Left ventricle myocardium inferior (tissue), 1 donor: ENCODE measurements at regions not wholly inside any gene's neighbourhood (a gene's known extent, or its start where the extent isn't known, plus 50 kb on each side); places are given as distances from the start of the nearest gene placed in this dataset.

ENCODE experiments used
- DNase-seq: peaks from one replicate; pipeline ENCODE4 v3.0.0-alpha.2; 2020
- H3K27ac ChIP-seq: fragments of 200-600 bp; replicated peaks from 2 replicates; pipeline ENCODE4 v1.8.0; 2021
- H3K27me3 ChIP-seq: fragments of 200-600 bp; 2 replicates; pipeline ENCODE4 v1.8.0; 2021; ENCODE audit warnings: low read depth
- H3K36me3 ChIP-seq: fragments of 200-600 bp; 2 replicates; pipeline ENCODE4 v1.8.0; 2021
- H3K4me1 ChIP-seq: fragments of 200-600 bp; 2 replicates; pipeline ENCODE4 v1.8.0; 2021
- H3K4me3 ChIP-seq: fragments of 200-600 bp; 2 replicates; pipeline ENCODE4 v1.8.0; 2021; ENCODE audit warnings: mild to moderate bottlenecking, moderate library complexity
- H3K9me3 ChIP-seq: fragments of 200-600 bp; replicated peaks from 2 replicates; pipeline ENCODE4 v1.8.0; 2021
- intact Hi-C: fragments of 100-400 bp; cut with micrococcal nuclease; formaldehyde crosslinking; loops from one replicate; pipeline ENCODE4 v1.11.0; 2022
- TF ChIP-seq, protein P1 (sequence below): fragments of 200-600 bp; IDR thresholded peaks from 2 replicates; pipeline ENCODE4 v1.8.0; 2021; ENCODE audit warnings: antibody characterized with exemption, mild to moderate bottlenecking, borderline replicate concordance
- donor health status: DM: no; HTN: yes; CAD: no; lungs with severe emphysema.

DNA sequence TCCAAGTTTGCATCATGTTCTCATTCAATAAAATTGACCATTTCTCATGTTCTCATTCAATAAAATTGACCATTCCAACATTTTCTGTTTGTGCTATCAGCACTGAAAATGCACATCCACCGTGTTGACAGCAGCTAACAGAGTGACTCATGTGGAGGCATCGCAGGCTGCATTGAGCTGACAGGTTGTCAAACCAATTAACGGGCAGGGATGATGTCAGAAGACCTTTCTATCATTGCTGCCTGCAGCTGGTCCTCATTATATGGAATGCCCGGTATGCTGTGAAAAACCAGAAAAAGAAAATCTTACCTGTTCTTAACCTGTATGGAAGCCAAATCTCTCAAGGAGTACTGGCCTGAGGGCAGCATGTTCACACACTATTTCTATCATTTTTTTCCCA is 202.0 kb downstream of the SMIM20 start:
- H3K4me3 ChIP-seq: no peak overlapping the region
- intact Hi-C loops: no loop called here
- H3K4me1 ChIP-seq: no peaks in the 10 kb centered on the region
- TF ChIP-seq, protein P1, sequence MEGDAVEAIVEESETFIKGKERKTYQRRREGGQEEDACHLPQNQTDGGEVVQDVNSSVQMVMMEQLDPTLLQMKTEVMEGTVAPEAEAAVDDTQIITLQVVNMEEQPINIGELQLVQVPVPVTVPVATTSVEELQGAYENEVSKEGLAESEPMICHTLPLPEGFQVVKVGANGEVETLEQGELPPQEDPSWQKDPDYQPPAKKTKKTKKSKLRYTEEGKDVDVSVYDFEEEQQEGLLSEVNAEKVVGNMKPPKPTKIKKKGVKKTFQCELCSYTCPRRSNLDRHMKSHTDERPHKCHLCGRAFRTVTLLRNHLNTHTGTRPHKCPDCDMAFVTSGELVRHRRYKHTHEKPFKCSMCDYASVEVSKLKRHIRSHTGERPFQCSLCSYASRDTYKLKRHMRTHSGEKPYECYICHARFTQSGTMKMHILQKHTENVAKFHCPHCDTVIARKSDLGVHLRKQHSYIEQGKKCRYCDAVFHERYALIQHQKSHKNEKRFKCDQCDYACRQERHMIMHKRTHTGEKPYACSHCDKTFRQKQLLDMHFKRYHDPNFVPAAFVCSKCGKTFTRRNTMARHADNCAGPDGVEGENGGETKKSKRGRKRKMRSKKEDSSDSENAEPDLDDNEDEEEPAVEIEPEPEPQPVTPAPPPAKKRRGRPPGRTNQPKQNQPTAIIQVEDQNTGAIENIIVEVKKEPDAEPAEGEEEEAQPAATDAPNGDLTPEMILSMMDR: no peak
- H3K9me3 ChIP-seq: peaks cover 26% of the 10 kb centered on the region
- no peak overlapping the region for H3K27ac ChIP-seq
- no peak for DNase-seq
- peaks cover 25% of the 10 kb centered on the region for H3K27me3 ChIP-seq
- H3K36me3 ChIP-seq: no peaks in the 10 kb centered on the region

GRCh38 chr4:26120098-26120825 is 200.6 kb upstream of the RBPJ start:
- intact Hi-C loops: no loop called here
- TF ChIP-seq, protein P1: no peak
- peaks cover 14% of the 10 kb centered on the region for H3K27me3 ChIP-seq
- no peak for DNase-seq
- H3K4me1 ChIP-seq: no peaks in the 10 kb centered on the region
- no peaks in the 10 kb centered on the region for H3K36me3 ChIP-seq
- no peak overlapping the region for H3K27ac ChIP-seq
- H3K9me3 ChIP-seq: no peaks in the 10 kb centered on the region
- H3K4me3 ChIP-seq: no peak overlapping the region

- no peak overlapping the region for H3K27ac ChIP-seq
- H3K9me3 ChIP-seq: no peaks in the 10 kb centered on the region
- intact Hi-C loops: no loop called here
- no peaks in the 10 kb centered on the region for H3K36me3 ChIP-seq
- H3K4me3 ChIP-seq: no peak overlapping the region
- H3K27me3 ChIP-seq: peaks cover 4% of the 10 kb centered on the region
- H3K4me1 ChIP-seq: no peaks in the 10 kb centered on the region
- DNase-seq: no peak
- TF ChIP-seq, protein P1: no peak
Observed at GRCh38 chr4:26122690-26123089, 198.1 kb upstream of the RBPJ start.

DNA sequence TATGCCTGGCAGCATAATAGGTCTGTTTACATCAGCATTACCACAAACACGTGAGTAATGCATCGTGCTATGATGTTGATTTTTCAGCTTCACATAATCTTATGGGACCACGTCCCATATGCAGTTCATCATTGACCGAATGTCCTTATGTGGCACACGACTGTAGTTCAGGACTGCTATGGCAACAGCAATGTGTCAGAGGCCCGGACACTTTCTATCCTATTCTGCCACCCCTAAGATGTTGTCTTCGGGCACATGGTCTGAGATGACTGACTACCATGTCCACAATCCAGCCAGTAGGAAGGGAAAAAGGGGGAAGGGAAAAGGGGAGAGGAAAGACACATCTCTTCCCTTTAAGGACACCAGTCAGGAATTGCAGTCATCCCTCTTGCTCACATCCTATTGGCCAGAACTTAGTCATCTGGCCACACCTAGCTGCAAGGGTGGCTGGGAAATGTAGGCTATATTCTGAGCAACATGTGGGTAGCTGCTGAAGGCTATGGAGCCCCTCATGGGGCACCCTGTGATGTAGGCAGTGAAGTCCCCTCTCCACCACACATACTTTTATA is 196.0 kb upstream of the RBPJ start:
- H3K4me1 ChIP-seq: no peaks in the 10 kb centered on the region
- no peak overlapping the region for H3K4me3 ChIP-seq
- H3K27ac ChIP-seq: no peak overlapping the region
- H3K36me3 ChIP-seq: no peaks in the 10 kb centered on the region
- peaks cover 4% of the 10 kb centered on the region for H3K27me3 ChIP-seq
- TF ChIP-seq, protein P1: no peak
- intact Hi-C loops: no loop called here
- H3K9me3 ChIP-seq: no peaks in the 10 kb centered on the region
- DNase-seq: no peak

GRCh38 chr4:26126143-26126718 is 194.6 kb upstream of the RBPJ start:
- H3K27me3 ChIP-seq: peaks cover 4% of the 10 kb centered on the region
- no peak overlapping the region for H3K27ac ChIP-seq
- H3K4me1 ChIP-seq: no peaks in the 10 kb centered on the region
- no peak overlapping the region for H3K4me3 ChIP-seq
- H3K9me3 ChIP-seq: no peaks in the 10 kb centered on the region
- no peaks in the 10 kb centered on the region for H3K36me3 ChIP-seq
- no peak for DNase-seq
- intact Hi-C loops: no loop called here
- TF ChIP-seq, protein P1: no peak
